GM12891 (cell line): ENCODE measurements at regions not wholly inside any gene's neighbourhood (a gene's known extent, or its start where the extent isn't known, plus 50 kb on each side); places are given as distances from the start of the nearest gene placed in this dataset.

Experiments
- PAX5 ChIP-seq: IDR thresholded peaks from 2 replicates; pipeline ENCODE4 v1.6.1; 2011; ENCODE audit warnings: low read length, moderate library complexity, mild to moderate bottlenecking; ENCODE audit not compliant: insufficient read depth, severe bottlenecking
- POLR2A ChIP-seq: IDR thresholded peaks from 2 replicates; pipeline ENCODE4 v1.6.1; 2011; ENCODE audit warnings: low read depth, low read length, control low read depth
- POLR2AphosphoS5 ChIP-seq: IDR thresholded peaks from 2 replicates; pipeline ENCODE4 v1.6.1; 2011; ENCODE audit warnings: low read depth, low read length, control low read depth
- POU2F2 ChIP-seq: IDR thresholded peaks from 2 replicates; pipeline ENCODE4 v1.6.1; 2011; ENCODE audit warnings: low read depth, mild to moderate bottlenecking, control low read depth, low read length, moderate library complexity
- SPI1 ChIP-seq: IDR thresholded peaks from 2 replicates; pipeline ENCODE4 v1.6.1; 2011; ENCODE audit warnings: low read depth, low read length, control low read depth
- TAF1 ChIP-seq: IDR thresholded peaks from 2 replicates; pipeline ENCODE4 v1.6.1; 2011; ENCODE audit warnings: low read depth, low read length, control low read depth

DNA sequence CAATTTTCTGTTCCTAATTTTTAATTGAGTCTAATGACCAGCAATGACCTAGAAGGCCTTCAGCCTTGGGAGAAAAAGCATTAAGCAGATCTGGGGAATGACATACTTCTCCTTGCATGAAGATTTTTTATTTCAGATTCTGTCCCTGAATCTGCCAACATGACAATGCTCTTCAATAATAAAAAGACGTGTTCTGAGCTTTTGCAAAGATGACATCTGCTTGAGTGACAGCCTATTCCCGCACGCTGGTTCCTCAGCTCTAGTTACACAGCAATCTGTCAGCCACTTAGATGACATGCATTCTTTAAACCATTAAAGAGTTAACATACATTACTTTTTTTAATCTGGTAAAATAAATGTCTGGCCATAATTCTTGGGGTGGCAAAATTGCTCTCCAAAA lies 129.3 kb upstream of the CDH6 start:
- no peak for TF ChIP-seq POLR2A
- no peak for TF ChIP-seq POLR2AphosphoS5
- no peak for TF ChIP-seq SPI1
- no peak for TF ChIP-seq POU2F2
- no peak for TF ChIP-seq PAX5
- no peak for TF ChIP-seq TAF1
